Progenitor cell of endocrine pancreas (in vitro differentiated cells): ENCODE measurements at regions not wholly inside any gene's neighbourhood (a gene's known extent, or its start where the extent isn't known, plus 50 kb on each side); places are given as distances from the start of the nearest gene placed in this dataset.
"Not testable (repeated sequence)": the region's sequence is repeated elsewhere in the genome, so short reads cannot be mapped to it uniquely, and the experiment has no call there.

Source experiments
- DNase-seq: peaks from one replicate; pipeline ENCODE4 v3.0.0; 2021; ENCODE audit warnings: low spot score; ENCODE audit not compliant: unreplicated experiment
- H3K27ac Mint-ChIP-seq: 2 replicates; pipeline ENCODE4 v1.8.0; 2021; ENCODE audit warnings: mild to moderate bottlenecking, moderate library complexity, mixed read lengths
- H3K27me3 Mint-ChIP-seq: 2 replicates; pipeline ENCODE4 v1.8.0; 2021; ENCODE audit warnings: mixed read lengths
- H3K36me3 Mint-ChIP-seq: 2 replicates; pipeline ENCODE4 v1.8.0; 2022; ENCODE audit warnings: mixed read lengths; ENCODE audit not compliant: insufficient read depth
- H3K4me1 Mint-ChIP-seq: 2 replicates; pipeline ENCODE4 v1.8.0; 2021; ENCODE audit warnings: low read depth, mixed read lengths
- H3K4me3 Mint-ChIP-seq: 2 replicates; pipeline ENCODE4 v1.8.0; 2021; ENCODE audit warnings: low read depth, mild to moderate bottlenecking, moderate library complexity, mixed read lengths
- H3K9me3 Mint-ChIP-seq: 2 replicates; pipeline ENCODE4 v1.8.0; 2021; ENCODE audit warnings: low read depth, mixed read lengths
- TF ChIP-seq, protein P1 (sequence below): fragments of 200-600 bp; sonication (generic); IDR thresholded peaks from one replicate; pipeline ENCODE4 v1.5.0; 2021; ENCODE audit warnings: antibody characterized with exemption, mild to moderate bottlenecking; ENCODE audit not compliant: unreplicated experiment

DNA sequence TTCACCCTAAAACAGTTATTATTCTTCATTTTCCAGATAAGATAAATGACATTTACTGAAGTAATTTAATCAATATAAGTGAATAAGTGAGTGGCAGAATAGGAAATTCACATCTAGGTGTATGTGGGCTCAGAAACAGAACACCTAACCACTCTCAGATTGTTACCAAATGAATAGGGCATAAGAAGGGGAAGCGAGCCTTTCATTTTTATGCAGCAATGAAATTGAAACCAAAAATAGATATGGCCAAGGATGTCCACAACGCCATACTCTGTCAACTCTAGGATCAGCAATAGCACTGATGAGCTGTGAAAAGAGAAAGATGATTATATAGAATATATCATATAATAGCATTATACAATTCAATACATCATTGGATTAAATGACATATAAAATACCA lies 398.1 kb upstream of the API5 start:
- H3K4me3 Mint-ChIP-seq = no peak overlapping the region
- H3K36me3 Mint-ChIP-seq = no peaks in the 10 kb centered on the region
- H3K9me3 Mint-ChIP-seq = peaks cover 40% of the 10 kb centered on the region
- no peak overlapping the region for H3K27ac Mint-ChIP-seq
- no peaks in the 10 kb centered on the region for H3K4me1 Mint-ChIP-seq
- TF ChIP-seq, protein P1, sequence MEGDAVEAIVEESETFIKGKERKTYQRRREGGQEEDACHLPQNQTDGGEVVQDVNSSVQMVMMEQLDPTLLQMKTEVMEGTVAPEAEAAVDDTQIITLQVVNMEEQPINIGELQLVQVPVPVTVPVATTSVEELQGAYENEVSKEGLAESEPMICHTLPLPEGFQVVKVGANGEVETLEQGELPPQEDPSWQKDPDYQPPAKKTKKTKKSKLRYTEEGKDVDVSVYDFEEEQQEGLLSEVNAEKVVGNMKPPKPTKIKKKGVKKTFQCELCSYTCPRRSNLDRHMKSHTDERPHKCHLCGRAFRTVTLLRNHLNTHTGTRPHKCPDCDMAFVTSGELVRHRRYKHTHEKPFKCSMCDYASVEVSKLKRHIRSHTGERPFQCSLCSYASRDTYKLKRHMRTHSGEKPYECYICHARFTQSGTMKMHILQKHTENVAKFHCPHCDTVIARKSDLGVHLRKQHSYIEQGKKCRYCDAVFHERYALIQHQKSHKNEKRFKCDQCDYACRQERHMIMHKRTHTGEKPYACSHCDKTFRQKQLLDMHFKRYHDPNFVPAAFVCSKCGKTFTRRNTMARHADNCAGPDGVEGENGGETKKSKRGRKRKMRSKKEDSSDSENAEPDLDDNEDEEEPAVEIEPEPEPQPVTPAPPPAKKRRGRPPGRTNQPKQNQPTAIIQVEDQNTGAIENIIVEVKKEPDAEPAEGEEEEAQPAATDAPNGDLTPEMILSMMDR = no peak
- DNase-seq = no peak
- no peaks in the 10 kb centered on the region for H3K27me3 Mint-ChIP-seq

DNA sequence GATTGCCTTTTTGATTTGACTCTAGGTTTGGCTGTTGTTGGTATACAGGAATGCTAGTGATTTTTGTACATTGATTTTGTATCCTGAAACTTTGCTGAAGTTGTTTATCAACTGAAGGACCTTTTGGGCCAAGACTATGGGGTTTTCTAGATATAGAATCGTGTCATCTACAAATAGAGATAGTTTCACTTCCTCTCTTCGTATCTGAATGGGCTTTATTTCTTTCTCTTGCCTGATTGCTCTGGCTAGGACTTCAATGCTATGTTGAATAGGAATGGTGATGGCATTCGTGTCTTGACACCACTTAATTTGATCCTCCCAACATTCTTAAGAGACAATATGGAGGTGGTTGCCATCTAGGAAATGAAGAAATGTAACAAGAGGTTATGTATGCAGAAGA lies 388.1 kb upstream of the API5 start:
- no peak overlapping the region for H3K27ac Mint-ChIP-seq
- H3K9me3 Mint-ChIP-seq = peaks cover 46% of the 10 kb centered on the region
- peaks cover 8% of the 10 kb centered on the region for H3K4me1 Mint-ChIP-seq

DNA sequence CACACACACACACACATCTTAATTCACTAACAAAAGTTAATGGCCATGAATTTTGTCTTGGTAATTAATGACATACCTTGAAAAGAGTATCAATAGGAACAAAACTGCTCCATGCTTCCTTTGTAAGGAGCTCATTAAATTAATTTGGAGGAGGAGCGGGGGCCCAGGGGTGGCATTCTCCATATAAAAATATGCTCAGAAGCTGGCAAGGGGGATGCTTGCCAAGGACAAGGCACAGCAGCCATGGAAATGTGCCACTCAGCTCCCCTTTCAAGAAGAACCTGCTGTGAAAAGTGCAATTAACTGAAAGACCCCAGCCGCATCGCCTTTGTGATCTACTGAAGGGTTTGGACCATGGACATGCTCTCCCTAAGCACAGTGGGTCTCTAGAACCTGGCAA lies 385.9 kb upstream of the API5 start:
- TF ChIP-seq, protein P1 = no peak
- Mint-ChIP-seq H3K36me3 (no peaks in the 10 kb centered on the region), H3K4me3 (no peak overlapping the region), H3K4me1 (peaks cover 8% of the 10 kb centered on the region), H3K9me3 (peaks cover 41% of the 10 kb centered on the region), H3K27me3 (no peaks in the 10 kb centered on the region), H3K27ac (no peak overlapping the region)
- DNase-seq = no peak

More for the DNA sequence above, 388.1 kb upstream of the API5 start:
- Mint-ChIP-seq H3K27me3 (no peaks in the 10 kb centered on the region), H3K36me3 (no peaks in the 10 kb centered on the region), H3K4me3 (no peak overlapping the region)
- TF ChIP-seq, protein P1 = no peak
- no peak for DNase-seq

DNA sequence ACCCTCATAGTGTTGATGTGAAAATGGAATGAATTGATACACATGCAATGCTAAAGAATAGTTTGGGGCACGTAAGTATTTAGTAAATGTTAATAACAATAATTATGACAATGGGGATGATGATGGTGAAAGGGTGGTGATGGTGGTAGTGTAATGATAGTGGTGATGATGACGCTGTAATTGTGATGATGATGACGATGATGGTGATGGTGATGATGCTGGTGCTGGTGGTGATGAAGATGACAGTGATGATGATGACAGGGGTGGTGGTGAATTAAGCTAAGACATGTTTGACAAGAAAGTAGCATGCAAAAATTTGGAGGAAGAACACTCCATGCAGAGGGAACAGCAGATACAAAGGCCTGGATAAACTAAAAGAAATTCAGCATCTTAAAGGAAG lies 364.4 kb upstream of the API5 start:
- Mint-ChIP-seq H3K4me1 (no peaks in the 10 kb centered on the region), H3K4me3 (no peak overlapping the region), H3K36me3 (no peaks in the 10 kb centered on the region), H3K27me3 (no peaks in the 10 kb centered on the region), H3K9me3 (peaks cover 15% of the 10 kb centered on the region), H3K27ac (no peak overlapping the region)
- no peak for DNase-seq
- TF ChIP-seq, protein P1 = no peak

DNA sequence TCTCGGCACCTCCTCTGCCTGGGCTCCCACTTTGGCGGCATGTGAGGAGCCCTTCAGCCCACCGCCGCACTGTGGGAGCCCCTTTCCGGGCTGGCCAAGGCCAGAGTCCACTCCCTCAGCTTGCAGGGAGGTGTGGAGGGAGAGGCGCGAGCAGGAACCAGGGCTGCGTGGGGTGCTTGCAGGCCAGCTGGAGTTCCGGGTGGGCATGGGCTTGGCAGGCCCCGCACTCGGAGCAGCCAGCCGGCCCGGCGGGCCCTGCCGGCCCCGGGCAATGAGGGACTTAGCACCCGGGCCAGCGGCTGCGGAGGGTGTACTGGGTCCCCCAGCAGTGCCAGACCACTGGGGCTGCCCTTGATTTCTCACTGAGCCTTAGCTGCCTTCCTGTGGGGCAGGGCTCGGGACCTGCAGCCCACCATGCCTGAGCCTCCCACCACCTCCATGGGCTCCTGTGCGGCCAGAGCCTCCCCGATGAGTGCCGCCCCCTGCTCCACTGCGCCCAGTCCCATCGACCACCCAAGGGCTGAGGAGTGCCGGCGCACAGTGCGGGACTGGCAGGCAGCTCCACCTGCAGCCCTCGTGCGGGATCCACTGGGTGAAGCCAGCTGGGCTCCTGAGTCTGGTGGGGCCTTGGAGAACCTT lies 361.9 kb upstream of the API5 start:
- peaks cover 15% of the 10 kb centered on the region for H3K9me3 Mint-ChIP-seq
- not testable (repeated sequence) for H3K27me3 Mint-ChIP-seq, H3K36me3 Mint-ChIP-seq, H3K4me3 Mint-ChIP-seq, H3K4me1 Mint-ChIP-seq, DNase-seq, H3K27ac Mint-ChIP-seq

DNA sequence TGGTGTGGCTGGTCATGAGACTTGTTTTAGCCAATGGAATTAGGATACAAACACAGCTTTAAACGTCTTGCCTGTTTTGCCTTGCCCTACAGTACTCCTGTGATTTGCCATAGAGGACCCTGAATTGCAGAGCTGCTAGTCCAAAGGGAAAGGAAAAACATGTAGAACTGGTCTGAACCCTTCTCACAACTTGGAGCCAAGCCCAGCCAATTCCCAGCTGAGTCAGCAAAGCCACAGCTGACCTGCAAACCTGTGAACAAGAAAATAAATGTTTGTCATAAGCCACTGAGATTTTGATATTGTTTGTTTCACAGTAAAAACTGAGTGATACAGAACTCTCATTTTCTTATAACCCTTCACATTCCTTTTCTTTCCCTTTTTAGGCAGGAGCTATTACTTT lies 360.5 kb upstream of the API5 start:
- no peak for DNase-seq
- no peaks in the 10 kb centered on the region for H3K36me3 Mint-ChIP-seq
- TF ChIP-seq, protein P1 = no peak
- H3K27me3 Mint-ChIP-seq = no peaks in the 10 kb centered on the region
- H3K4me3 Mint-ChIP-seq = no peak overlapping the region
- no peaks in the 10 kb centered on the region for H3K4me1 Mint-ChIP-seq
- no peak overlapping the region for H3K27ac Mint-ChIP-seq
- H3K9me3 Mint-ChIP-seq = peaks cover 18% of the 10 kb centered on the region
